ENCODE measurements at regions not wholly inside any gene's neighbourhood (a gene's known extent, or its start where the extent isn't known, plus 50 kb on each side); places are given as distances from the start of the nearest gene placed in this dataset.

GRCh38 chr16:55251151-55251550 lies 72.9 kb upstream of the IRX6 start:
- no peak for TF ChIP-seq EP300 (IDR thresholded peaks at IDR 0.05)
- no peak for TF ChIP-seq CTCF (IDR thresholded peaks at IDR 0.05)
- no peak for TF ChIP-seq POLR2A (IDR thresholded peaks at IDR 0.05)

Measured in sigmoid colon (tissue), 4 donors.